ENCODE measurements at regions not wholly inside any gene's neighbourhood (a gene's known extent, or its start where the extent isn't known, plus 50 kb on each side); places are given as distances from the start of the nearest gene placed in this dataset.

DNA sequence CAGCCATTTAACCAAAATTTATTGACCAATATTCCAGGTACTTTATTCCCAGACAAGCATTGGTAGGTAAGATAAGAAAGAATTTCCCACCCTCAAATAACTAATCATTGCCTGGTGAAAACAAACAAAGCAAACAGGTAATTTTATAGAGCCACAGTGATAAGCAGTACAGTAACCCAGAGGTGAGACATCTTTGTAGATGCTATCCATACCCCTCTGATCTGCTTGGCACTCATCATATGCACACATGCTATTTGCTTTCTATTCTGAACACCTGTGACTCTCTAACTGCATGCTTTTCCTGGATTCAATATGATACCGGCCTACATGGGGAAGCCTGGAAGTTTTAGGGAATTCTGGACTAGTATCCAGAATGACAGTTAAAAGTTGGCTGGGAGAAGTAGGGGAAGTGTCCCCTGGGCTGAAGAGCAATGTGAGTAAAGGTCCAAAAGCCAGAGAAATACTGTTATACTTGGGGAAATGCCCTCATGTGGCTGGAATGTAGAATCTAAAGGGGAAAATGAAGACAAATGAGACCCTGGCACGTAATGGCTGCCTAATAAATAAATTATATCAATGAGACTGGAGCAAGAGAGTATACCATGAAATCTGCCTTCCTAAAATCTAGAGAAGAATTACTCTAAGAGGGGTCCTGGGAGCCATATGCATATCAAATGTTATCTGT, 243.8 kb upstream of the ADAMTSL1 start:
- DNase-seq (ENCODE audit: low read depth in 2 of 2) = no peak

DNA sequence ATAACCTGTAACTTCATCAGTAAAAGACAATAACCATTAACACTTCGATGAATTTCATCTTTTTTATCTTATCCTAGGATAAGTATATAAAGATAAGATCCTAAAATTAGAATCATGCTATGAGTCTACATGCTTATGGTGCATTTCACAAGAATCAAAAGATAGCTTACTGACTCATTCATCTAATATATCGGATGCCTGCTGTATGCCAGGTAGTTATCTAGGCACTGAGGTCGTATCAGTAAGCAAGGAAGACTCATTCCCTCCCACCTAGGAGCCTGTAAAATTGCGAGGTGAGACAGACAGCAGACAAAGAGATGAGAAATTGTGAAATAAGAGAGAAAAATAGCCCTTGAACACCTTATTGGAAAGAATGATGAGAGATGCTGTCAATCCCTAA, 240.6 kb upstream of the ADAMTSL1 start:
- no peak for DNase-seq (ENCODE audit: low read depth in 2 of 2)

DNA sequence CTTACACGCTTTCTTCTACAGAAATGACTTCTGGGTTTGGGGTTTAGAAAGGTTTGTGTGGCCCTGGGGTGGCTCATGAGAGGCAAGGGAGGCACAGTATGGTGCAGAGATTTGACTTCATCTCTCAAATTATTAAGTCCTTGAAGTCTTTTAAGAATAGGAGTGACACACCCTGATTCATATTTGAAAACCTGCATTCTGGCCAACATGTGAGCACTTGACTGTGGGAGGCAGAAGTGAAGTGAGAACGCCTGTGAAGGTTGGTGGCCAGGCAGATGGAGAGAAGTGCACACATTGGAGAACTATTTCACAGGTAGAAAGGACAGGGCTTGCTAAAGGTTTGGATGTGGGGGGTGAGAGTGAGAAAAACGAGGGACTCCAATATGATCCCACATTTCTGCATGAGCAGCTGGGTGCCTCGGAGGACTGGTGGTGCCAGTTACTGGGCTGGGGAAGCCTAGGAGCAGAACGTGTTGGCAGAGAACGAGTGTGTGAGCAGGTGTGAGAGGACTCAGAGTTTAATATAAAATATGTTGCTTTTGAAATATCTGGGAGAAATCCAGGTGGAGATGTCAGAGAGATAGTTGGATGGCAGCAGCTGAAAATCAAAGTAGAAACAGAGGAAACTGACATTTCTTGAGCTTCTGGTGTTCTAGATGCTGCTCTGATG, 240.0 kb upstream of the ADAMTSL1 start:
- DNase-seq (ENCODE audit: low read depth in 2 of 2) = no peak

DNA sequence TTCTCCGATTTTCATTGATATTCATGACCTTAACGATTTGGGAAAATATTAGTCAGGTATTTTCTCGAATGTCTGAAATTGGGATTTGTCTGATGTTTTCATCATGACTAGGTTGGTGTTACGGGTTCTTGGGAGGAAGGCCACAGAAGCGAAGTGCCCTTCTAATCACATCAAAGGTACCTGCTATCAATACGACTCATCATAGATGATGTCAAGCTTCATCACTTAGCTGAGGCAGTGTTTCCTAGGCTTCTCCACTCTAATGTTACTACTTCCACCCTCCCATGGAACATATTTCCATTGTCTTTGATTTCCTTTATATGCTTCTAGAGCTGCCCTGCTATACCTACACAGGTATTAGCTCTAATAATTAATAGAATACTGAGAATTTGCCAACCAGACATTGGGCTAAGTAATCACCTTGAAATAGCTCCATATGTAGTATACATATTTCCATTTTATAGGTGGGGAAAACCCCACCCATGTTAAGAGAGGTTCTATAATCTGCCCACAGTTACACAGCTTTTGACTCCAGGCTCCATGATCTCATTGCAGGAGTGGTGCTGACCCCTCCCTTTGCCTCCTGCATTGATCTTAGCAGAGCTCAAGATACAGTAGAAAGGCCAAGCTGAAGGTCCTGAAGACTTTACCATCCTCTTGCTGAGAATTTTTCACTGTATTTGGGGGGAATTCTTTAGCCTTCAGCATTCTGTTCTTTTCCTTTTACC, 238.6 kb upstream of the ADAMTSL1 start:
- DNase-seq (ENCODE audit: low read depth in 2 of 2) = no peak

DNA sequence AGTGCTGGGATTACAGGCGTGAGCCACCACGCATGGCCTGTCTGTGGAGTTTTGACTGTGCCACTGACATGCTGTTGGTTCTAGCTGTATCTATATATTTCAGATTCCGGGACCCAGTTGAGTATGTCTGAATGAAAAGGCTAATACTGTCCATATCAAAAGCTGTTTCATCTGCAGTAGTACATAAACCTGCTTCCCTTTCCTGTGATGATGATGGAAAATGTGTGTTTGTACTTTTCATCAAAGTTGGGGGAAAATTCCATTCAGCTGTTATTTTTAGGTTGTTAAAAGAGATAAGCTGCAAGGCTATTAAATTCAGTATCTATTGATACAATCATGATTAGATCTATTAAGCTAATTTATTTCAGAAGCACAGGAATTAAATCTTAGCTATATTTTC, 237.6 kb upstream of the ADAMTSL1 start:
- no peak for DNase-seq (ENCODE audit: low read depth in 2 of 2)

DNA sequence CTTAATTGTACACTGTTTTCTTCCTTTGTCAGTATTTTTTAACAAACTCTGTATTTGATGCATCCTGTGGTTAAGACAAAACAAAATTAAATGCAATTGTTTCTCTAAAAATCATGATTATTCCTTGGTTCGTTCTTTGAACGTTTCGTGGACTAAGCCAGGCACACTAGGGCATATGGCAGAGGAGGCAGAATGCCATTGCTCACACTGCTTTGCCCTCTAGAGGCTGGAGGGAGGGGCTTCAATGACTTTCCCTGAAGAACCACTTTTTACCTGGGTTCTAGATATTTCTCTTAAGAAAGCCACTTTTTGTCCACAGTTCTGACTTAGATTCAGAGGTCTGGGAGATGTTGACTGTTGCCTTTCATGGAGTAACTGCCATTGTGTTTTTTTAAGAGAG, 236.2 kb upstream of the ADAMTSL1 start:
- no peak for DNase-seq (ENCODE audit: low read depth in 2 of 2)

DNA sequence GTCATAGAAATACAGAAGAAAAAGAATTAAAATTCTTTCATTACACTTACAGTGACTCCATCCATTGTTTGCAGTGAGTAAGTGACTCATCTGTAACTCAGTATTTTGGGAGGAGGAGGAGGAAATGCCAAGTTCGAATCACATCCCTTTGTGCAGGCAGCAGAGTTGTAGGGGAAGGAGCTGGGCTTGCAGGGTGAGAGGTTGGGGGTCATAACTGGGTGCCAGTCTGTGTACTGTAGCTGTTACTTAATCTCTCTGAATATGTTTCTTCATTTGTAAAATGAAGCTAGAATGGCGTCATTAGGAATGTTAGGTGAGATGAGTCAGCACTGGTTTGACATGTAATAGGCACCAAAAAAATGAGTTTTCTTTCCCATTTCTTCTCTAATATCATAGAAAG, 235.7 kb upstream of the ADAMTSL1 start:
- no peak for DNase-seq (ENCODE audit: low read depth in 2 of 2)

DNA sequence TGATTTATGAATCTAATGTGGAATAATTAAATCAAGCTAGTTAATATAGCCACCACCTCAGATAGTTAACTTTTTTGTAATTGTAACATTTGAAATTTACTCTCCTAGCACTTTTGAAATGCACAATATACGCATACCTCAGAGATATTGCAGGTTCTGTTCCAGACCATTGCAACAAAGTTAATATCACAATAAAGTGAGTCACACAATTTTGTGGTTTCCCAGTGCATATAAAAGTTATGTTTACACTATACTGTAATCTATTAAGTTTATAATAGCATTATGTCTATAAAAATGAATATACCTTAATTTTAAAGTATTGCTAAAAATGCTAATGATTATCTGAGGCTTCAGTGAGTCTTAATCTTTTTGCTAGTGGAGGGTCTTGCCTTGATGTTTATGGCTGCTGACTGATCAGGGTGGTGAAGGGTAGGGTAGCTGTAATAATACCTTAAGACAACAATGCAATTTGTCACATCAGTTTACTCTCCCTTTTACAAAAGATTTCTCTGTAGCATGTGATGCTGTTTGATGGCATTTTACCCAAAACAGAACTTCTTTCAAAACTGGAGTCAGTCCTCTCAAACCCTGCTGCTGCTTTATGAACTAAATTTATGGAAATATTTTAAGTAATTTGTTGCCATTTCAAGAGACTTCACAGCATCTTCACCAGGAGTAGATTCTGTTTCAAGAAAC, 235.1 kb upstream of the ADAMTSL1 start:
- DNase-seq (ENCODE audit: low read depth in 2 of 2) = peak in 1 of 2 experiments; percentile 25

DNA sequence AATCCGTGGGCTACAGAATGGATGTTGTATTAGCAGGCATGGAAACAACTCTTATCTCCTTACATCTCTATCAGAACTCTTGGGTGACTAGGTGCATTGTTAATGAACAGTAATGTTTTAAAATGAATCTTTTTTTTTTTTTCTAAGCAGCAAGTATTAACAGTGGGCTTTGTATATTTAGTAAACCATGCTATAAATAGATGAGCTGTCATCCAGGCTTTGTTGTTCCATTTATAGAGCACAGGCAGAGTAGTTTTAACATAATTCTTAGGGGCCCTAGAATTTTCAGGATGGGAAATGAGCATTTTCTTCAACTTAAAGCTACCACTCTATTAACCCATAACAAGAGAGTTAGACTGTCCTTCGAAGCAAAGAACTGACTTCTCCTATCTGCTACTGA, 233.7 kb upstream of the ADAMTSL1 start:
- no peak for DNase-seq (ENCODE audit: low read depth in 2 of 2)

DNA sequence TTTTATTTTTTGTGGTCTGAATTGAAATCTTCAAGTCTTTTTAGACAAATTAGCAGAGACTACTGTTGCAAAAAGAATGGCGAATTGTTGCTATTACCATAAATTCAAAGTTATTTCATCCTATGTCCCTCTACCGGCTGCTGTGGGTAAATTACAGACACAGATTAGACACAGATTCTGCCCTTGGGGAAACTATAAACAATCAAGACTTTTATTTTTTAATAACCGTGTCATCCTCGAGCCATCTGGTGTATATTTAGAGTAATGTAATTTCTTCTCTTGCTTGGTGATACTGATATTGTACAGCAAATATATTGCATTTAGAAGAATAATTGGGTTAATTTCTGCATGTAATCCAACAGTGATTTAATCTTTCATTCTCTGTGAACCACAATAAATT, 228.0 kb upstream of the ADAMTSL1 start:
- no peak for DNase-seq (ENCODE audit: low read depth in 2 of 2)

DNA sequence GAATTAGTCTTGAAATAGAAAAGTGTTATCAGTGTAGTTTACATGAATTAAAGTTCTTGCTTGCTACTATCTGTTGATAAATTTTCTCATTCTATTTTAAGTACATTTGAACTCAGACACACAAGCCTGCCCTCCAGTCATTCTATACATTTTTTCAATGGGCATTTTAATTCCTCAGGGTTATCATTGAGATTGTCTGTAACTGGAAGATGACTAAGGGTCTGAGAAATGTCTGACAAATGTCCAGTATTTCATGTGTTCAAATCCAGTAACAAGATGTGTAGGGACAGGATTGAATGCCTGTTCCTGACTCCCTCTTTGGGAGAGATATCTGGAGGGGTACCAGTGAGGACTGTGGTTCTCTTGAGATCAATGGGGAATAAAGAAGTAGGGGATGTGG, 223.9 kb upstream of the ADAMTSL1 start:
- no peak for DNase-seq (ENCODE audit: low read depth in 2 of 2)

DNA sequence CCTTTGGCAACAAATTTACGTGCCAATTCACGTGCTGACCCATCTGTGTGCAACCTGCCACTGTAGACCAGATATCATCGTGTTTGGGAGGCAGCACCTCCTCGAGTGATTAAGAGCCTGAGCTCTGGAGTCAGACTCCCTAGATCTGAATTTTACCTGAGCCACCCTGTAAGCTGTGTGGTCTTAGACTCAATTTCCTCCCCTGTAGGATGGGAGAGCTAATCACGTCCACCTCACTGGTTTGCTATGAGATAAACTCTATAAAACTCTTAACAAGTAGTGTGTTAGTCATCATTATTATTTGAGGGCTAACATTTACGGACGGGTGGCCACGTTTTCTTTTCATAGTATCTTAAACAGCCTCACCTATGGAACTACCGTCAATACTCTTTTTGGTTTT, 220.0 kb upstream of the ADAMTSL1 start:
- no peak for DNase-seq (ENCODE audit: low read depth in 2 of 2)

DNA sequence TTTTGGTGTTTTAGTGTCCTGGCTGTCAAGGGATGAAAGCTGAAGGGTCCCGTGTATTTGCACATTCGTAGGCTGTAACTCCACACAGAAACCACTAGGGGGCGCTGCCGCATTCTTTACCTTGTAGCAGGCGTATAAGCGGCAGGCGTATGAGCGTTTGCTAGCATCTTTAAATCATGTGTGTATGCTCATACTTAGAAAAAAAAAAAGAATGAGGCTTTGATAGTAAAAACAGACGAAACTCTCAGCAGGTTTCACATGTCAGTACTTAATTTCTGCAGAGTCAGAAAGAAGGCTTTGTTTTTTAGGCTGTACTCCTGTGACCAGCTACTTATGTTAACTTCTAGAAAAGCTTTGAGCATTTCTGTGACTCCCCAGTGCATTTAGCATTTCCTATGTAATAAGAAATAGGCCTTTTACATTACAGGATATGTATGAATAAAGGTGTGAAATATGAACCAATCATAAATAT, 218.8 kb upstream of the ADAMTSL1 start:
- peak; percentile 72 to 76 for DNase-seq (ENCODE audit: low read depth in 2 of 2)

DNA sequence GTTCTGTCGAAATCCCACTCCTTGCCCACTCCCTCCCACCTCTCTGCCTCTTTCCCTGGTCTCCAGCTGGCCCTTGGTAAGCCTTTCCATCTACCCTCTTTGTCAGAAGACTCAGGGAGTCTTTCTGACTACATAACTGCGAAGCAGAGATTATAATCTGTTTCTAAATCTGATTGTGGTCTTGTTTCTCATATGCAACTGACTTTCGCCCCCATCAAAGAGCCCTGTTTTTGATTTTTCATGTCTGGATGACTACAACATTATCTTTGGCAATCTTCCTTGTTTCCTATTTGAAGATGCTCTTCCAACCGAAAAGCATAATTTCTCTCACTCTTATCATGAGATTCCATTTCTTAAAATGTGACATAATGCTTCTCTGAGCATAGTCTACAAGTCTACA, 218.2 kb upstream of the ADAMTSL1 start:
- peak in 1 of 2 experiments; percentile 9 for DNase-seq (ENCODE audit: low read depth in 2 of 2)

DNA sequence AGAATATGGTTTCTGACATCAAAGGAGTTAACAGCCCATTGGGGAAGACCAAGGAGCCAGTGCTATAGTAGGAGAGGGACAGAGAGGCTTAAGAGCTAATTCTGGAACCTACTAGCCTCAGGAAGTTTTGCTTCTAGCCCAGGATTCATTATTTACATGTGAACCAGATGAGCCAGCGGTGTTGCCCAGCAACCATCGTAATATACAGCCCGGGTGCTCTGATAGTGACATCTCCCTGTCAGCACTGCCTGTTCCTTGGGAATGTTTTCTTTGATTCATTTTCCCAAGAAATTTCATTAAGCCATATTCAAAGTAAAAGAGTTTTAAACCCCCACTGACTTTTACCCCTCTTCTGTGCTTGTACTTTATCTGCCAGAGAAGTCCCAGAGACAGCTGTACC, 217.4 kb upstream of the ADAMTSL1 start:
- peak in 1 of 2 experiments; percentile 51 for DNase-seq (ENCODE audit: low read depth in 2 of 2)

DNA sequence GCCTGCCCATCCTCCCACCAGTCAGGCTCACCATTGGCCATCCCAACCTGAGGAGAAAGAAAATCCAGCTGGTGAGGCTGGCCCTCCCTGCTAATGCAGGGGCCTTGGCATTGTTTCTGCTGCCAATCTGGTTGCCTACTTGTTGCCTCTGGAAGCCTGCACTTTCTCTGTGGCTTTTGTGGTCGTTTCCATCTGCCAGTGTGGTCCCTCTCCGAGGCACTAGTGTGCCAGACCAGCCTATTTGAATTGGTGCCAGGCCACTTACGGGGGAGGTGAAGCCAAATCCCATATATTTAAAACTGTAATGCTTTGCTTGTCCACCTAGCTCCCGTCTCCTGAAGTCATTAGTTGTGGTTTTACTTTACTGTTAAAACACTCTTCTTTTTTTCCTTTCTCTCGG, 213.4 kb upstream of the ADAMTSL1 start:
- DNase-seq (ENCODE audit: low read depth in 2 of 2) = peak in 1 of 2 experiments; percentile 10

DNA sequence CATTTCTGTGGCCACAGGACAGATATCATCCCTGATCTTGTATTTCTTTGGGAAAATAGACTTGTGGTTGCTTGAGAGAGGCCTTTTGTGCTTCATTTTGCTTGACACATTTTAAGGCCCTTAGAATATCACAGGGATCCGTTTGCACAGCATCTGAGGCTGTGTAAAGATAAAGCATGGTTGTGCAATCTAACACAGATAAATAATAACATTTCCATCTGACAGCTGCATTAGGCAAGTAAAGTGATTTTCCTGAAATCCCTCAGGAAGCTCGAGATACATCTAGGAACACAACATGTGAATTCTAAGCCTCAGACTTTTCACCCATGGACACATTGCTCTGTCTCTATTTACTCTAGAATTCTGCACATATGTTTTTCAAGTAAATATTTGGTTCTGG, 212.8 kb upstream of the ADAMTSL1 start:
- DNase-seq (ENCODE audit: low read depth in 2 of 2) = no peak

DNA sequence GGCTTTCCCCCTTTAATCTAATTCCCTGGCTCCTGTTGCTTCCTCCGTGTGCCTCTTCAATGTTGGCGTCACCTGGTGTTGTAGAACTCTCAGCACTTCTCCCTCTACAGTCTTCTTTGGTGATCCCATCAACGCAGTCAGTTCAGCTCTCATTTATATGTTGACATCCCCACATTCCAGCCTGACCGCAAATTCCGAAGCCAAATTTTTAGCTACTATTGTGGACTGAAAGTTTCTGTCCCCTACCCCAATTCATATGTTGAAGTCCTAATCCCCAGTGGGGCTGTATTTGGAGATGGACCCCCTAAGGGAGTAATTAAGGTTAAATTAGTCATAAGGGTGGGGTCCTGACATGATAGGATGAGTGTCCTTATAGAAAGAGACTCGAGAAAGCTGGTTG, 210.6 kb upstream of the ADAMTSL1 start:
- DNase-seq (ENCODE audit: low read depth in 2 of 2) = no peak

DNA sequence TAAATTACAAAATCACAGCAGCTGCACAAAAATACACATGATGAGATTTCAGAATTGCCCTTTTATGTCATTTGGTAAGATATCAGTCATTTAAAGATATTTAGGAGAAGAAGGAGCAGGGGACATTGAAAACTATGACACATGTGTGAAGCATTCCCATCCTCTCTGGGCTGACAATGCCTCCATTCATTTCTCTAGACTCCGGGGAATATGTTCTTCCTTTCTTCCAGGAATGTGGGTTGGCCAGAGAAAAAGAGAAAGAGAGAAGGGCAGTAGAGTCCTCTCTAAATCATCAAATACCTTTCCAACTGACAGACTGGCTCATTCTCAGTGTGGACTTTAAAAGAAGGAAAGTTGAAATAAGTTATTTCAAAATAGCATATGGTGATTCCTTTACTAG, 205.6 kb upstream of the ADAMTSL1 start:
- peak; percentile 58 to 61 for DNase-seq (ENCODE audit: low read depth in 2 of 2)

DNA sequence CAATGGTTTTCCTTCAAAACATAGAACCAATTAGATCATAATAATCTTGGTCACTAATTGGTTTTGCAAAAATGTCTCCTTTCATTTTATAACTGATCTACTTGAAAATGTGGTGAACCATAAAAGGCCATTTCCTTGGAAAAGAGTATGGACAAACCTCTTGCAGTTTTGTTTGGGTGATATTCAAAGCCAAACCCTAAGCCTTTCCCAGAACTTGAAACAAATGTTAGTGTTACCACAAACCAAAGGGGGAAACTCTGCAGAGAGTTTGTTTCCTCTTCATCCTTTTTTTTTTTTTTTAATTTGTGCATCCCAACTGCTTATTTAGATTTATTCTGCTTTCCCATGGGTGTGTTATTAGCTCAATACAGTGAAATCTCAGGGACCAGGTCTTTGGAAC, 204.4 kb upstream of the ADAMTSL1 start:
- DNase-seq (ENCODE audit: low read depth in 2 of 2) = no peak

DNA sequence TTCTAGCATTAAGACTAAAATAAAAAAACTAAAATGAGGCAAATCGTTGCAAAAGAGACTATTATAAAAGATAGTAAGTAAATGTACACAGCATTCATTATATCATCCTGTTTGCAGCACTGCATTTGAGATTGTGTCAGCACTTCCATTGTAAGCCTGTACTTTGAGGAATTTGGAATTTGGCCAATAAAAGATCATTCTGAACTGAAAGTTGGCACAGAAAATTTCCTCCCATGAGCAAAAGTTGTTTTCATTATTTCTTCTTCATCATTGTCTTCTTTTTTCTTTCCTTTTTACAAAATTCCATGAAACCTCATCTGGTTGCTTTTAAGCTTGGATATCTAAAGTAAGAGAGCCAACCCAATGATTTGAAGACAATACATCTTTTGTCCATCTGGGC, 199.3 kb upstream of the ADAMTSL1 start:
- no peak for DNase-seq (ENCODE audit: low read depth in 2 of 2)

DNA sequence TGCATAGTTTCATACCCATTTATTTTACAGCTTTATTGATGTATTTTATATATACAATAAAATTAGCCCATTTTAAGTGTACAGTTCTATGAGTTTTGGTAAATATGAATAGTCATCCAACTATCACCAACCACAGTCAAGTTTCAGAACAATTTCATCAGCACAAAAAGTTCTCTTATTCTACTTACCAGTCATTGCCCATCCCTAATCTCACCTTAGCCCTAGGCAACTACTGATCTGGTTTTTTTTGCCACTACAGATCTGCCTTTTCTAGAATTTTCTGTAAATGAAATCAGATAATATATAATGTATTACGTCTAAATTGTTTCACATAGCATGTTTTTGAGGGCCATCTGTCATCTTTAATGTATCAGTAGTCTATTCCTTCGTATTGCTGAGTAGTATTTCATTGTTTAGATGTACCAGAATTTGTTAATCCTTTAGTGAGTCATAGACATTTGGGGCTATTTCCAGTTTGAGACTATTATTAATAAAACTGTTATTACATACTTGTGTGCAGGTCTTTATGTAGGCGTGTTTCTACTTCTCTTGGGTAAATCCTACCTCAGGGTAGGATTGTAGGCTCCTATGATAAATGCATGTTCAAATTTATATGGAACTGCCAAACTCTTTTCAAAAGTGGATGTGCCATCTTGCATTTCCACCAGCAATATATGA, 198.5 kb upstream of the ADAMTSL1 start:
- no peak for DNase-seq (ENCODE audit: low read depth in 2 of 2)
